HG03457 (cell line): ENCODE measurements at regions not wholly inside any gene's neighbourhood (a gene's known extent, or its start where the extent isn't known, plus 50 kb on each side); places are given as distances from the start of the nearest gene placed in this dataset.

Experiments used
- ATAC-seq: cut with Tn5 transposase; IDR thresholded peaks from one replicate; pipeline ENCODE4 v1.9.1; 2021; ENCODE audit warnings: moderate number of reproducible peaks; ENCODE audit not compliant: unreplicated experiment

- no peak for ATAC-seq
Measured at GRCh38 chr2:42888321-42889245, 96.2 kb upstream of the HAAO start.

DNA sequence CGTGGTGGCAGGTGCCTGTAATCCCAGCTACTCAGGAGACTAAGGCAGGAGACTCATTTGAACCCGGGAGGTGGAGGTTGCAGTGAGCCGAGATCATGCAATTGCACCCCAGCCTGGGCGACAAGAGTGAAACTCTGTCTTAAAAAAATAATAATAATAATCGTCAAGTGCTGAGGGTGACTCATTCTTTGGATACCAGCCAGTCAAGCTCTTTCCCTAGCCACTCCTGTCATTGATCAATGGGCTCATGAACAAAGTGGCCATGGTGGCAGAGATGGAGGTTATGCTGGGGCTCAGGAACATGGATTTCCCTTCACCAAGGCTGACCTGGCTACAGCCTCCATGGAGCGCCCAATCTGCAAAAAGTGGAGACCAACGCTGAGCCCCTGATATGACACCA is 94.5 kb upstream of the HAAO start:
- no peak for ATAC-seq

DNA sequence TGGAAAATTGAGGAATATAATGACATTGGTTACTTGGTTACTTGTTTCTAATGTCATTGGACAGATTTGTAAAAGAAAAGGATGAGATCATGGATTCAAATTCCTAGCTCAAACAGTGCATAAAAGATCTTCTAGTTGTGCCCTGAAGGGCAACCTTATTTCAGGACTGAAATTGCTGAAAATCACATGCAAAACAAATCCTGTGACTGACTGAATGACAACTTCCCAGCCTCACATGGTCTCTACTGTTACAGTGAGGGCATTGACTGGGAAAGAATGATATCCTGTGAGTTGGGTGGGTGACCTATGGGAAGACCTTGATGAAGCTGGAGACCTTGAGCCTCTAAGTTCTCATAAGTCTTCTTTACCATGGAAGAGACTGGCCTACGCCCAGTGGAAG is 90.4 kb upstream of the HAAO start:
- no peak for ATAC-seq

- ATAC-seq = no peak
Measured at GRCh38 chr2:42881732-42882131, 89.3 kb upstream of the HAAO start.

DNA sequence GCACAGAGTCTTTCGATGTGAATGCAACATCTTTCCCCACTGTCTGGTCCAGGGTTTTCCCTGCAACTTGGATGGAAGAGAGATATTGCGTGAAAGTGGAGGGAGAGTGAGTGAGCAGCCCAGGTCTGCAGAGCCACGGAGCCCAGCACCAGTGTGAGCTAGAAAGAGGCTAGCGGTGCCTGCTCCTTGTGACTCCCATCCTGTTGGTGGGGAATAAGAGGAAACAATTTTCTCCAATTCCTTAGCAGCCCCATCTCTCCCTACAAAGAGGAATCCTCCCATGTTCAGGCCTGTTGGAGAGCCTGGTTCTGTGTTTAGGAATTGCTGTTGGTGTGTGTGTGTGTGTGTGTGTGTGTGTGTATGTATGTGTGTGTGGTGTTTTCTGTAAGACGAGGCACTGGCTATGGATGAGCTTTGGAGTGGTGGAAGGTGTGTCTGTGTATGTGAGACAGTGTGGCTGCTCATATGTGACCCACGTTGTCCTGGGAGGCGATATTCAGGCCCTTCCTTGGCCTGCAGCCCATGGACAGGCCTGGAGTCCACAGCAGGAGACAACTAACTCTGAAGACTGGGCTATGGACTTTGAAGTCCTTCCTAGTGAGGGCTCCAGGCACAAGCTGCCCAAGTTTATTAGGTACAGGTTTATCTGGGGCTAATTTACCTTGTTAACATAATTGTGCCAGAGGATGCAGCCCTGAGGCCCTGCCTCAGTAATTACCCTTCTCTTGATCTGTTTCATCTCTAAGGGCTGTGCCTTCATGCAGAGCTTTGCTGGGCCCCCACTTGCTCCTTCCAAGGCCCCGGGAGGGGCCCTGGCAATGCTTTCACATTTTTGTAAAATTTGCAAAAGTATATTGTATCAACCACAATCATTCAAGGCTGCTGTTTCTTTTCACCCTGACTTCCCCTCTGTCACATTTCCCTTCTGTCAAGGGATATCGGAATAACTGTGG is 88.6 kb upstream of the HAAO start:
- no peak for ATAC-seq

GRCh38 chr2:42879913-42880737 is 87.7 kb upstream of the HAAO start:
- ATAC-seq = no peak

DNA sequence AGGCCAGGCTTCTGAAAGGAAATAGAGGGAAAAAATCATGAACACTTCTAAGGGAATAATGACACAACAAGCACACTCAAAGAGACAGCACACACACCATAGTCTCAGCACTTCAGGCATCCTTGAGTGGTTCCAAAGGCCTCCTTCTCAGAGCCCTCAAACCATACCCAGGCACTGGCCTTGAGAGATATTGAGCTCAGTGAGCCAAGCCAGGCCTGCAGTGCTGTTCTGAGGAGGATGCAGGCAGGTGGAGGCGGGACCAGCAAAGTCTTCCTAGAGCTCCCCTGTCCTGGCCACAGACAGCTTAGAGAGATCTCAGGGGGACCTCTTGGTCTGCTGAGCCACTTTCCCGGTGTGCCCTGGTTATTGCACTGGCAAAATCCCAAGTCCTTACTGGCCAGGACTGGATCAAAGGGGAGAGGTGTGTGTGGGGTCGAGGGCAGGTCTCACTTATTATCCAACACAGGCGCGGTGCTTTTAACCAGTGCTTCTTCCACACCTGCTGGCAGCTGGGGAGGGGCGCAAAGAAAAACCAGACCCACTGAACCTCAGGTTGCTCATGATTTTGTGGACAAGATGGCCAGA is 86.8 kb upstream of the HAAO start:
- no peak for ATAC-seq

DNA sequence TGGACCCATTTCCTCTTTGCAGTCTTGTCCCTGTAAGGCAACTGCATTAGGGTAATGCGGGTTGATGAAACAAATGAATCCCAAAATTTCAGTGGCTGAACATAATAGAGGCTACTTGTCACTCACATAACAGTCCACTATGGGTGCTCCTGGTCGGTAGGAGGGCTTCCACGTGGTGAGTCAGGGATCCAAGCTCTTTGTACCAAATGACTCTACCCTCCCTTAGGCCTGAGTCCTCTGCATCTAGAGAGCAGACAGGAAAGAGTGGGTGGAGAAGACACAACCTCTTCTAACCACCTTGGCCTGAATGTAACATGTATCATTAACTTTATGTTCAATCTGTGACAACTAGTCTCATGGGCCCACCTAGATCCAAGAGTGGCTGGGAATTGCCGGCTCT is 86.2 kb upstream of the HAAO start:
- ATAC-seq = peak; percentile 85

- ATAC-seq = no peak
Measured at GRCh38 chr2:42877936-42878335, 85.6 kb upstream of the HAAO start.

DNA sequence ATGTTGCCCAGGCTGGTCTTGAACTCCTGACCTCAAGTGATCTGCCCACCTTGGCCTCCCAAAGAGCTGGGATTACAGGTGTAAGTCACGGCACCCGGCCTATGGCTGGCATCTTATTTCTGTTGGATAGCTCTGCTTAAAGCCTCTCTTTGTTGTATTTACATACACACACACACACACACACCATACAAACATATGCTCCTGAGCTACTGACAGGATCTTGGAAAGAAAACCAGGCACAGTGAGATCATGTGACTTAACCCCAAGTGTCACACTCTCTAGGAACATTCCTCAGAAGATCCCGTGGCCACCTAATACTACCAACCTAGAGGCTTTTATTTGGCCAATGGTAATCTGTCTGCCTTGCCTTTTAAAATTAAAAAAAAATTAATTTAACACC is 85.1 kb upstream of the HAAO start:
- ATAC-seq = no peak

DNA sequence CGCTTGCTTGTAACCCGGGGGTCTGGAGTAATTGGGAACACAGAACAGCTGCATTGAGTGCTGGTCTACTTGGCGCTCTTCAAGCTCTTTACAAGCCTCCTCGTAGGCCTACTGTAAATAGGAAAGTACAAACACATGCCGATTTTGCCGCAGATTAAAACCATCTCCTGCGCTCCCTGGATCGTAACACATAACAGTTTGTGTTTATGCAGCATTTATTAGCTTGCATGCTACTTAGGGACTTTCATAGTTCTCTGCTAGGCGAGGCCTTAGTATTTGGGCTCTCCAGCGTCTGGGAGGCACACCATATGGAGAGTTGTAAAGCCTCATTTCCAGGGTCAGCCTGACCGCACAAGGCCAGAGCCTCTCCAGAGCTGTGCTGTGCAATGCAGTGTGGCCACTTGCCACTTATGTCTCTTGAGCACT is 84.0 kb upstream of the HAAO start:
- ATAC-seq = no peak

DNA sequence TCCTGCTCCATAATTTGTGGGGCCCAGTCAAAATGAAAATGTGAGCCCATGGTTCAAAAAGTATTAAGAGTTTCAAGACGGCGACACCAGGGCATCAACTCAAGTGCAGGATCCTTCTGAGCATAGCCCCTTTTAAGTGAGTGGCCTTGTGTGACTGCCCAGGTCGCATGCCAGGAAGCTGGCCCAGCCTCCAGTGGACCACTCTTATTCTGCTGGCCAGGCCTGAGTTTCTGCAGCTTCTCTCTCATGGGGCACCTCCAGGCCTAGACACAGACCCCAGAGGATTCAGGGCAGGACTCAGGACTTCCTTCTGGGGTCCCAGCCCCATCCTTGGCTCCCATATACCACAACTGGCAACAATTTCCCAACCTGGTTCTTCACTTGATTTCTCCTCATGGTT is 83.5 kb upstream of the HAAO start:
- ATAC-seq = no peak

DNA sequence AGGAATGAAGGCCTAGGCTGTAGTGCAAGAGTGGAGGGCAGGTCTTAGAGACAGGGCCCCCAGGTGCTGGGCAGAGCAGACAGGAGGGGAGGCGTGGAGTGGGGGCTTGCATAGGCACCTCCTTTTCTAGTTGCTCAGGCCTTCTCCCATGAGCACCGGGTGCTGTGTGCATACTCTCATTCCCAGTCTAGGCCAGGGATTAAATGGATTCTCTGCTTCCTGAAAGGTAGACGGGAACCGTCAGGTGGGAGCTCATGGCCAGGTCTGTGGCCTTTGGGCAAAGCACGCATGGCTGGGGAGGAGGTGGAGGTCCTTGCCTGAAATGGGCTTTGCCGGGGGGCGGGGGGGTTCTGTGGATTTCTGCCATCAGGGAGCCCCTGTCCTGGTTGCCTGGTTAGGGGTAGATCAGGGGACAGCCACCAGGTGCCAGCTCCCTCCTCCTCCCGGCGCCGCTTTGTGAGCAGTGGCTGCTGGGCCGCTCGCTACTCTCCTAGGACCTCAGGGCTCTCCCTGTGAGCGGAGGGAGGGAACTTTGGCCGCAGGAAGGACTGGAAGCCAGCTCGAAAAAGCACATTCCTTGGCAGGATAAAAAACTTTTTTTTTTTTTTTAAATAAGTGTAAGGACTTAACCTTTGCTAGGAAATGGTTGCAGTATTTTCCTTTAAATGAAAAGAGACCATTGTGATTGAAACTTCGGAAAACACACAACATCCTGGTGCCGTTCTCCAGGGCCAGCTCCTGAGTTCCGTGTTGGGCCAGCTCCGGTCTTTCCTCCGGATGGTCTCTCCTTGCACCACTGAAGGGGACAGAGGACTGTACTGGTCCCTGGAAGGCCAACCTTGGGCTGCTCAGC is 82.8 kb upstream of the HAAO start:
- no peak for ATAC-seq

GRCh38 chr2:42872721-42873120 is 80.3 kb upstream of the HAAO start:
- no peak for ATAC-seq

GRCh38 chr2:42871372-42871771 is 79.0 kb upstream of the HAAO start:
- ATAC-seq = no peak

- no peak for ATAC-seq
Measured at GRCh38 chr2:42868874-42869273, 76.5 kb upstream of the HAAO start.

DNA sequence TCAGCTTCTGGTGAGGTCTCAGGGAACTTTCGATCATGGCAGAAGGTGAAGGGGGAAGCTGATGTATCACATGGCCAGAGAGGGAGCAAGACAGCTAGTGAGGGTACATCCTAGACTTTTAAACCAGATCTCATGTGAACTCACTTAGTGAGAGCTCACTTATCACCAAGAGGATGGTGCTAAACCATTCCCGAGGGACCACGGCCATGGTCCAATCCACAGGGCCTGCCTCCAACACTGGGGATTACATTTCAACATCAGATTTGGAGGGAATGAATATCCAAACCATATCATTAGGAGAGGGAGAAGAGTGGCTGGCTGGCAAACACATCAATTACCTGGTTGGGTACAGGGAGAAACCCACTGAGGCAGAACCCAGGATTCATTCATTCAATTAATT is 75.7 kb upstream of the HAAO start:
- no peak for ATAC-seq

- ATAC-seq = no peak
Measured at GRCh38 chr2:42867093-42868065, 75.0 kb upstream of the HAAO start.
